ENCODE measurements at regions not wholly inside any gene's neighbourhood (a gene's known extent, or its start where the extent isn't known, plus 50 kb on each side); places are given as distances from the start of the nearest gene placed in this dataset.

GRCh38 chr18:24630346-24630880 lies 170.0 kb downstream of the HRH4 start:
- TF ChIP-seq CTCF (conservative IDR thresholded peaks at IDR 0.05; ENCODE audit: low read length) (no peak), EZH2phosphoT487 (IDR thresholded peaks at IDR 0.05; ENCODE audit: borderline replicate concordance) (no peak)

All from Loucy (cell line).